ENCODE measurements at regions not wholly inside any gene's neighbourhood (a gene's known extent, or its start where the extent isn't known, plus 50 kb on each side); places are given as distances from the start of the nearest gene placed in this dataset.

DNA sequence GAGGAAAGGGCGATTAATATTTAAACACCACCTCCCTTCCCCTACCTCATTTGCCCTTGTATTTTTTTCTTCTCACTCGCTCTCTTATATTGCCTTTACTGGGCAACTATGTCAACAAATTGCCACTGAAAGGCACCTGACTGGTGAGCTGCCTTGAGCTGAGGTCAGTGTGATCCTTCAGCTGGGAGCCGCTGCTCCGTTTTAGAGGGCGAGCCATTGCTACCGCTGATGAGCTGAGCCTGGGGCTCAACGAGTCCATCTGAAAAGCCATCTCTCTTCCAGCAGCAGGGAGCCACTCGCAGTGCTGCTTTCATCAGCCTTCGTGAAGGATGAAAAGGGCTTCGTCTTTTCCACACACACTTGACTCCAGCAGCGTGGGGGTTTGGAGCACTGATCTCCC, 108.0 kb upstream of the KIF26B start:
- TF ChIP-seq, protein P1, sequence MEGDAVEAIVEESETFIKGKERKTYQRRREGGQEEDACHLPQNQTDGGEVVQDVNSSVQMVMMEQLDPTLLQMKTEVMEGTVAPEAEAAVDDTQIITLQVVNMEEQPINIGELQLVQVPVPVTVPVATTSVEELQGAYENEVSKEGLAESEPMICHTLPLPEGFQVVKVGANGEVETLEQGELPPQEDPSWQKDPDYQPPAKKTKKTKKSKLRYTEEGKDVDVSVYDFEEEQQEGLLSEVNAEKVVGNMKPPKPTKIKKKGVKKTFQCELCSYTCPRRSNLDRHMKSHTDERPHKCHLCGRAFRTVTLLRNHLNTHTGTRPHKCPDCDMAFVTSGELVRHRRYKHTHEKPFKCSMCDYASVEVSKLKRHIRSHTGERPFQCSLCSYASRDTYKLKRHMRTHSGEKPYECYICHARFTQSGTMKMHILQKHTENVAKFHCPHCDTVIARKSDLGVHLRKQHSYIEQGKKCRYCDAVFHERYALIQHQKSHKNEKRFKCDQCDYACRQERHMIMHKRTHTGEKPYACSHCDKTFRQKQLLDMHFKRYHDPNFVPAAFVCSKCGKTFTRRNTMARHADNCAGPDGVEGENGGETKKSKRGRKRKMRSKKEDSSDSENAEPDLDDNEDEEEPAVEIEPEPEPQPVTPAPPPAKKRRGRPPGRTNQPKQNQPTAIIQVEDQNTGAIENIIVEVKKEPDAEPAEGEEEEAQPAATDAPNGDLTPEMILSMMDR (conservative IDR thresholded peaks at IDR 0.05; ENCODE audit: low read depth, low read length), result no peak
- no peak for TF ChIP-seq EZH2 (IDR thresholded peaks at IDR 0.05; ENCODE audit: borderline replicate concordance, low read depth, low read length, poor library complexity, severe bottlenecking)
